B cell (primary cell): ENCODE measurements at regions not wholly inside any gene's neighbourhood (a gene's known extent, or its start where the extent isn't known, plus 50 kb on each side); places are given as distances from the start of the nearest gene placed in this dataset.

ENCODE experiments used
- EZH2 ChIP-seq: IDR thresholded peaks from 2 replicates; pipeline ENCODE4 v1.6.1; 2012; ENCODE audit warnings: borderline replicate concordance, low read depth, mild to moderate bottlenecking, moderate library complexity, low read length; ENCODE audit not compliant: insufficient read depth, poor library complexity, severe bottlenecking
- TF ChIP-seq, protein P1 (sequence below): fragments of 200-600 bp; IDR thresholded peaks from one replicate; pipeline ENCODE4 v1.8.0; 2022; ENCODE audit warnings: antibody characterized with exemption, mild to moderate bottlenecking

DNA sequence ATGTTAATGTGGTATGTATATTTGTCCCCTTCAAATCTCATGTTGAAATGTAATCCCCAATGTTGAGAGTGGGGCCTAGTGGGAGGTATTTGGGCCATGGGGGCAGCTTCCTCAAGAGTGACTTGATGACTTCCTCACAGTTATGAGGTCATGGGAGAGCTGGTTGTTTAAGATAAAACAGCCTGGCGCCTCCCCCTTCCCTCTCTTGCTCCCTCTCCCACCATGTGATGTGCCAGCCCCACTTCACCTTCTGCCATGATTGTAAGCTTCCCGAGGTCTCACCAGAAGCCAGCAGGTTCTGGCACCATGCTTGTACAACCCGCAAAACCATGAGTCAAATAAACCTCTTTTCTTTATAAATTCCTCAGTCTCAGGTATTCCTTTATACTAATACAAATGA is 258.3 kb upstream of the POU3F3 start:
- TF ChIP-seq, protein P1, sequence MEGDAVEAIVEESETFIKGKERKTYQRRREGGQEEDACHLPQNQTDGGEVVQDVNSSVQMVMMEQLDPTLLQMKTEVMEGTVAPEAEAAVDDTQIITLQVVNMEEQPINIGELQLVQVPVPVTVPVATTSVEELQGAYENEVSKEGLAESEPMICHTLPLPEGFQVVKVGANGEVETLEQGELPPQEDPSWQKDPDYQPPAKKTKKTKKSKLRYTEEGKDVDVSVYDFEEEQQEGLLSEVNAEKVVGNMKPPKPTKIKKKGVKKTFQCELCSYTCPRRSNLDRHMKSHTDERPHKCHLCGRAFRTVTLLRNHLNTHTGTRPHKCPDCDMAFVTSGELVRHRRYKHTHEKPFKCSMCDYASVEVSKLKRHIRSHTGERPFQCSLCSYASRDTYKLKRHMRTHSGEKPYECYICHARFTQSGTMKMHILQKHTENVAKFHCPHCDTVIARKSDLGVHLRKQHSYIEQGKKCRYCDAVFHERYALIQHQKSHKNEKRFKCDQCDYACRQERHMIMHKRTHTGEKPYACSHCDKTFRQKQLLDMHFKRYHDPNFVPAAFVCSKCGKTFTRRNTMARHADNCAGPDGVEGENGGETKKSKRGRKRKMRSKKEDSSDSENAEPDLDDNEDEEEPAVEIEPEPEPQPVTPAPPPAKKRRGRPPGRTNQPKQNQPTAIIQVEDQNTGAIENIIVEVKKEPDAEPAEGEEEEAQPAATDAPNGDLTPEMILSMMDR = no peak
- TF ChIP-seq EZH2 = no peak
